Endothelial cell of umbilical vein (primary cell): ENCODE measurements at regions not wholly inside any gene's neighbourhood (a gene's known extent, or its start where the extent isn't known, plus 50 kb on each side); places are given as distances from the start of the nearest gene placed in this dataset.

ENCODE experiments used
- BruUV-seq: library from RNA; stranded (reverse); fragments of 400-500 nt; replicated peaks from 2 replicates; lab custom pipeline; 2021; lab: Mats Ljungman, UMichigan
- CTCF ChIA-PET: fragments of 300-600, 350-600 bp; sonication (Branson Sonifier 250); formaldehyde crosslinking; loops from one replicate; lab custom pipeline; 2021; ENCODE audit warnings: antibody characterized with exemption, inconsistent platforms; lab: Charles Lee
- POLR2A ChIA-PET: fragments of 300-600, 350-600 bp; sonication (Branson Sonifier 250); formaldehyde crosslinking; loops from one replicate; lab custom pipeline; 2021; ENCODE audit warnings: antibody characterized with exemption, inconsistent platforms; lab: Charles Lee
- DNase-seq: peaks from one replicate; pipeline ENCODE4 v3.0.0-alpha.2; 2011; ENCODE audit warnings: low read depth, low spot score
- FAIRE-seq: peaks from 2 replicates; lab custom pipeline; 2011; peaks lifted over from hg19 to GRCh38; lab: Jason Lieb, UNC
- H2AFZ ChIP-seq: 2 replicates; pipeline ENCODE4 v1.6.0; 2012; ENCODE audit warnings: low read depth, low read length, control low read depth, inconsistent platforms
- H3K27ac ChIP-seq: 2 replicates; pipeline ENCODE4 v1.5.1; 2011; ENCODE audit warnings: low read depth, mild to moderate bottlenecking, control low read depth, low read length, moderate library complexity; ENCODE audit not compliant: insufficient read depth
- H3K27me3 ChIP-seq, 2 experiments: 2 replicates each; pipeline versions ENCODE4 v1.6.0 to v1.6.1; 2011; ENCODE audit warnings: low read length in 2 of 2, mixed read lengths in 1 of 2; ENCODE audit not compliant: control insufficient read depth in 2 of 2, insufficient read depth in 2 of 2
- H3K36me3 ChIP-seq, 2 experiments: 2 replicates in 1 of 2; 3 replicates in 1 of 2; pipeline ENCODE4 v1.5.1; 2011; ENCODE audit warnings: low read length in 2 of 2, mild to moderate bottlenecking in 1 of 2, moderate library complexity in 1 of 2; ENCODE audit not compliant: control insufficient read depth in 2 of 2, insufficient read depth in 2 of 2; ENCODE audit errors: extremely low read depth in 1 of 2
- H3K4me1 ChIP-seq: 3 replicates; pipeline ENCODE4 v1.5.1; 2011; ENCODE audit warnings: mild to moderate bottlenecking, low read length; ENCODE audit not compliant: control insufficient read depth, insufficient read depth; ENCODE audit errors: extremely low read depth
- H3K4me2 ChIP-seq: 2 replicates; pipeline ENCODE4 v1.6.1; 2011; ENCODE audit warnings: low read length, control low read depth, mixed read lengths; ENCODE audit not compliant: insufficient read depth
- H3K4me3 ChIP-seq, 3 experiments: fragments of 200-600 bp in 1 of 3; sonication (generic), shearing (Covaris generic) in 1 of 3; replicated peaks in 1 of 3; 2 replicates each; pipeline ENCODE4 v1.5.1; 2011 to 2016; ENCODE audit warnings: control low read depth in 3 of 3, low read length in 3 of 3, mild to moderate bottlenecking in 2 of 3, inconsistent platforms in 1 of 3, low read depth in 1 of 3, moderate library complexity in 1 of 3; ENCODE audit not compliant: insufficient read depth in 1 of 3
- H3K79me2 ChIP-seq: 2 replicates; pipeline ENCODE4 v1.6.0; 2012; ENCODE audit warnings: low read length, inconsistent platforms; ENCODE audit not compliant: control insufficient read depth, insufficient read depth
- H3K9ac ChIP-seq: replicated peaks from 2 replicates; pipeline ENCODE3; 2011; ENCODE audit warnings: low read length, control low read depth; ENCODE audit not compliant: insufficient read depth; ENCODE audit errors: extremely low read depth
- H3K9me1 ChIP-seq: replicated peaks from 3 replicates; pipeline ENCODE4 v1.6.0; 2011; ENCODE audit warnings: mild to moderate bottlenecking, low read length; ENCODE audit not compliant: control insufficient read depth, insufficient read depth; ENCODE audit errors: extremely low read depth
- H3K9me3 ChIP-seq: replicated peaks from 2 replicates; pipeline ENCODE4 v1.5.1; 2012; ENCODE audit warnings: low read length, inconsistent platforms; ENCODE audit not compliant: control insufficient read depth, insufficient read depth
- H4K20me1 ChIP-seq: replicated peaks from 2 replicates; pipeline ENCODE3; 2011; ENCODE audit warnings: mild to moderate bottlenecking, low read length; ENCODE audit not compliant: control insufficient read depth, insufficient read depth; ENCODE audit errors: extremely low read depth
- CTCF ChIP-seq, 2 donors: IDR thresholded peaks; 1 replicate in 1 of 2; 2 replicates in 1 of 2; pipeline ENCODE4 v1.5.1; 2011; ENCODE audit warnings: low read length in 2 of 2, mild to moderate bottlenecking in 2 of 2, moderate library complexity in 2 of 2, control low read depth in 1 of 2, inconsistent platforms in 1 of 2, low read depth in 1 of 2; ENCODE audit not compliant: insufficient read depth in 1 of 2; ENCODE audit errors: extremely low read depth in 1 of 2
- EZH2 ChIP-seq: IDR thresholded peaks from 2 replicates; pipeline ENCODE4 v1.6.1; 2012; ENCODE audit warnings: borderline replicate concordance, low read depth, mild to moderate bottlenecking, moderate library complexity, low read length, inconsistent platforms; ENCODE audit not compliant: severe bottlenecking
- FOS ChIP-seq: IDR thresholded peaks from 2 replicates; pipeline ENCODE4 v1.6.1; 2011; ENCODE audit warnings: mild to moderate bottlenecking, low read length, moderate library complexity, borderline replicate concordance; ENCODE audit not compliant: insufficient read depth
- GATA2 ChIP-seq: IDR thresholded peaks from 2 replicates; pipeline ENCODE4 v1.7.0; 2011; ENCODE audit warnings: low read depth, mild to moderate bottlenecking, moderate library complexity, mixed read lengths, low read length; ENCODE audit not compliant: insufficient read length, insufficient read depth
- JUN ChIP-seq: IDR thresholded peaks from 2 replicates; pipeline ENCODE4 v1.6.1; 2011; ENCODE audit warnings: borderline replicate concordance, low read depth; ENCODE audit not compliant: insufficient read length, insufficient read depth
- MYC ChIP-seq: IDR thresholded peaks from one replicate; pipeline ENCODE4 v1.6.1; 2011; ENCODE audit warnings: mild to moderate bottlenecking, low read depth, low read length
- POLR2A ChIP-seq: IDR thresholded peaks from 2 replicates; pipeline ENCODE4 v1.6.1; 2012; ENCODE audit warnings: low read depth, mild to moderate bottlenecking, control low read depth, low read length
- POLR2AphosphoS5 ChIP-seq: IDR thresholded peaks from 2 replicates; pipeline ENCODE4 v1.6.1; 2012; ENCODE audit warnings: low read depth, mild to moderate bottlenecking, control low read depth, low read length, moderate library complexity; ENCODE audit not compliant: insufficient read depth
- dilution Hi-C: fragments of 300-500 bp; cut with MboI; formaldehyde crosslinking; loops from one replicate; pipeline ENCODE4 v1.15.0; 2019; ENCODE audit warnings: low sequenced_read_pairs; ENCODE audit not compliant: extremely low pct_ligation_motif_present
- intact Hi-C: fragments of 100-400 bp; cut with micrococcal nuclease; formaldehyde crosslinking; loops from one replicate; pipeline ENCODE4 v1.10.0; 2022
- TF ChIP-seq, protein P1 (sequence below): IDR thresholded peaks from 2 replicates; pipeline ENCODE4 v1.6.1; 2011; ENCODE audit not compliant: insufficient read depth, insufficient read length

DNA sequence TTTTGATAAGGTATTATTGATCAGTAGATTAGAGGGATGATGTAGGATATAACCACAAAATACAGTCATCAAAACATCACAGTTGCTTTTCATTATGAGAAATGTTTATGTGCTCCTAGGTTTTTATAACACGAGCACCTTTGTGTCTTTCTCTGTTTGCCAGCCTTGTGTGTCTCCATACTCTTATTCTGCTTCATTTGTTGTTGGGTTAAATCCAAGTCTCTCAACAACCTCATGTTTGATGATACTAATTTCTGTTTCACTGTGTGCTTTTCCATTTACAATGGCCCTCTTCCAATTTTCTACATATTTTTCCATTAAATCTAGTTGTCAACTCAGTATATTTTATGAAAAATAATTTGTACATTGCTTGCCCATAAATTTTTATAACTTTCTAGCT, 107.7 kb upstream of the POU2AF2 start:
- POLR2A ChIA-PET, result no interaction called here
- intact Hi-C loops, result no loop called here

DNA sequence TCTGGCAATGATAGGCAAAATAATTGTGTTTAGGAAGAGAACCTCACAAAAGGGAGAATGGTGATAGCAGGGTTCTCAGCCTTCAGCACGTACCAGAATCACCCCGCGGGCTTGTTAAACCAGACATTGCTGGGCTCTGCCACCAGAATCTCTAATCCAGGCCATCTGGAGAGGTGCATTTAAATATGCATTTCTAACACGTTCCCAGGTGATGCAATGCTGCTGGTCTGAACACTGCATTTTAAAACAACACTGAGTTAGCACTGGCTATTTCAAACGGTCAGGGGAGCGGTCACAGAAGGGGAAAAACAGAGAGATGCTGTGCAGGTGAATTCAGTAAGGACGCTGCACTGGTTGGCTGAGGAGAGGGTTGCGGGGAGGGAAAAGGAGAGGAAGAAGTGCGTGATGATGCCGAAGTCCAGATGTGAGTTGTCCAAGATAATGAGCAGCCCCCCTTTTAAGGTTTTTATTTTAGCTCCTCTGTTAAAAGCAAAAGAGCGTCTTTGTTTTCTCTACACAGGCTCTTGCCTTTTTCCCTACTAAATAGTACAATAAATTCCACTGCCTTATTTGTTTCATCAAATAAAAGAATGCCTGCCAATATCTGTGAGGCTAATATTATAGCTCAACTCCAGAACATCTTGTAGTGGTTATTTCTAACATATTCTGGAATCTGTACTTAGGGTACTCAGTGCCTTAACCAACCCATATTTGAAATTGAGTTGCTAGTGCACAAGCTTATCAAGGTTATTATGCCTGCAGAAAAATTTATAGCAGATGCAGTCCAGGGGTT, 109.6 kb upstream of the POU2AF2 start:
- DNase-seq (no peak), FAIRE-seq (no peak)
- Histone ChIP-seq H2AFZ (no peak overlapping the region), H3K27me3 (no peaks in the 10 kb centered on the region), H4K20me1 (no peaks in the 10 kb centered on the region), H3K4me1 (no peaks in the 10 kb centered on the region), H3K36me3 (no peaks in the 10 kb centered on the region), H3K4me3 (no peak overlapping the region), H3K27ac (no peak overlapping the region), H3K4me2 (no peak overlapping the region), H3K9me3 (no peaks in the 10 kb centered on the region), H3K9ac (no peak overlapping the region), H3K79me2 (no peaks in the 10 kb centered on the region), H3K9me1 (no peaks in the 10 kb centered on the region)
- no TSS peak for BruUV-seq
- ChIA-PET CTCF (no interaction called here), POLR2A (no interaction called here)
- TF ChIP-seq MYC (no peak), GATA2 (no peak), FOS (no peak), JUN (no peak), CTCF (IDR thresholded peaks at IDR 0.05; ENCODE audit: extremely low read depth in 1 of 2, insufficient read depth in 1 of 2, low read depth in 1 of 2, low read length in 2 of 2) (no peak), POLR2A (no peak), POLR2AphosphoS5 (no peak), EZH2 (no peak)
- TF ChIP-seq, protein P1, sequence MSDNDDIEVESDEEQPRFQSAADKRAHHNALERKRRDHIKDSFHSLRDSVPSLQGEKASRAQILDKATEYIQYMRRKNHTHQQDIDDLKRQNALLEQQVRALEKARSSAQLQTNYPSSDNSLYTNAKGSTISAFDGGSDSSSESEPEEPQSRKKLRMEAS, result no peak
- intact Hi-C loops (no loop called here), dilution Hi-C loops (no loop called here)

More for the DNA sequence above, 107.7 kb upstream of the POU2AF2 start:
- H3K9me3 ChIP-seq, result no peaks in the 10 kb centered on the region
- no peak for DNase-seq
- no peak overlapping the region for H3K27ac ChIP-seq
- no peaks in the 10 kb centered on the region for H4K20me1 ChIP-seq
- H3K4me2 ChIP-seq, result no peak overlapping the region
- H3K4me3 ChIP-seq, result no peak overlapping the region
- no peaks in the 10 kb centered on the region for H3K79me2 ChIP-seq
- CTCF ChIA-PET, result no interaction called here
- no peak for FAIRE-seq
- H3K9ac ChIP-seq, result no peak overlapping the region
- H3K9me1 ChIP-seq, result no peaks in the 10 kb centered on the region
- no peaks in the 10 kb centered on the region for H3K27me3 ChIP-seq
- H2AFZ ChIP-seq, result no peak overlapping the region
- BruUV-seq, result no TSS peak
- dilution Hi-C loops, result no loop called here
- H3K36me3 ChIP-seq, result no peaks in the 10 kb centered on the region
- TF ChIP-seq POLR2A, result no peak
- no peak for TF ChIP-seq POLR2AphosphoS5
- TF ChIP-seq FOS, result no peak
- TF ChIP-seq, protein P1, result no peak
- no peak for TF ChIP-seq MYC
- H3K4me1 ChIP-seq, result no peaks in the 10 kb centered on the region
